ENCODE measurements at regions not wholly inside any gene's neighbourhood (a gene's known extent, or its start where the extent isn't known, plus 50 kb on each side); places are given as distances from the start of the nearest gene placed in this dataset.

GRCh38 chr6:170096191-170096802, 194.6 kb downstream of the DLL1 start:
- no peak overlapping the region for H3K27ac Mint-ChIP-seq
- H3K36me3 Mint-ChIP-seq (ENCODE audit: insufficient read depth) = no peaks in the 10 kb centered on the region
- no peaks in the 10 kb centered on the region for H3K9me3 Mint-ChIP-seq (ENCODE audit: low read depth)

GRCh38 chr6:170095273-170095981, 195.5 kb downstream of the DLL1 start:
- TF ChIP-seq, protein P1, sequence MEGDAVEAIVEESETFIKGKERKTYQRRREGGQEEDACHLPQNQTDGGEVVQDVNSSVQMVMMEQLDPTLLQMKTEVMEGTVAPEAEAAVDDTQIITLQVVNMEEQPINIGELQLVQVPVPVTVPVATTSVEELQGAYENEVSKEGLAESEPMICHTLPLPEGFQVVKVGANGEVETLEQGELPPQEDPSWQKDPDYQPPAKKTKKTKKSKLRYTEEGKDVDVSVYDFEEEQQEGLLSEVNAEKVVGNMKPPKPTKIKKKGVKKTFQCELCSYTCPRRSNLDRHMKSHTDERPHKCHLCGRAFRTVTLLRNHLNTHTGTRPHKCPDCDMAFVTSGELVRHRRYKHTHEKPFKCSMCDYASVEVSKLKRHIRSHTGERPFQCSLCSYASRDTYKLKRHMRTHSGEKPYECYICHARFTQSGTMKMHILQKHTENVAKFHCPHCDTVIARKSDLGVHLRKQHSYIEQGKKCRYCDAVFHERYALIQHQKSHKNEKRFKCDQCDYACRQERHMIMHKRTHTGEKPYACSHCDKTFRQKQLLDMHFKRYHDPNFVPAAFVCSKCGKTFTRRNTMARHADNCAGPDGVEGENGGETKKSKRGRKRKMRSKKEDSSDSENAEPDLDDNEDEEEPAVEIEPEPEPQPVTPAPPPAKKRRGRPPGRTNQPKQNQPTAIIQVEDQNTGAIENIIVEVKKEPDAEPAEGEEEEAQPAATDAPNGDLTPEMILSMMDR (IDR thresholded peaks at IDR 0.05; ENCODE audit: unreplicated experiment) = no peak
- DNase-seq (ENCODE audit: low spot score, unreplicated experiment) = no peak
- H3K36me3 Mint-ChIP-seq (ENCODE audit: insufficient read depth) = no peaks in the 10 kb centered on the region
- H3K4me3 Mint-ChIP-seq (ENCODE audit: low read depth) = no peak overlapping the region
- H3K9me3 Mint-ChIP-seq (ENCODE audit: low read depth) = no peaks in the 10 kb centered on the region
- peaks cover 22% of the 10 kb centered on the region for H3K27me3 Mint-ChIP-seq
- peaks cover 1% of the 10 kb centered on the region for H3K4me1 Mint-ChIP-seq (ENCODE audit: low read depth)
- H3K27ac Mint-ChIP-seq = no peak overlapping the region

More at GRCh38 chr6:170096191-170096802, 194.6 kb downstream of the DLL1 start:
- no peak overlapping the region for H3K4me3 Mint-ChIP-seq (ENCODE audit: low read depth)
- peaks cover 1% of the 10 kb centered on the region for H3K4me1 Mint-ChIP-seq (ENCODE audit: low read depth)
- TF ChIP-seq, protein P1 (IDR thresholded peaks at IDR 0.05; ENCODE audit: unreplicated experiment) = no peak
- DNase-seq (ENCODE audit: low spot score, unreplicated experiment) = no peak
- H3K27me3 Mint-ChIP-seq = peaks cover 18% of the 10 kb centered on the region

DNA sequence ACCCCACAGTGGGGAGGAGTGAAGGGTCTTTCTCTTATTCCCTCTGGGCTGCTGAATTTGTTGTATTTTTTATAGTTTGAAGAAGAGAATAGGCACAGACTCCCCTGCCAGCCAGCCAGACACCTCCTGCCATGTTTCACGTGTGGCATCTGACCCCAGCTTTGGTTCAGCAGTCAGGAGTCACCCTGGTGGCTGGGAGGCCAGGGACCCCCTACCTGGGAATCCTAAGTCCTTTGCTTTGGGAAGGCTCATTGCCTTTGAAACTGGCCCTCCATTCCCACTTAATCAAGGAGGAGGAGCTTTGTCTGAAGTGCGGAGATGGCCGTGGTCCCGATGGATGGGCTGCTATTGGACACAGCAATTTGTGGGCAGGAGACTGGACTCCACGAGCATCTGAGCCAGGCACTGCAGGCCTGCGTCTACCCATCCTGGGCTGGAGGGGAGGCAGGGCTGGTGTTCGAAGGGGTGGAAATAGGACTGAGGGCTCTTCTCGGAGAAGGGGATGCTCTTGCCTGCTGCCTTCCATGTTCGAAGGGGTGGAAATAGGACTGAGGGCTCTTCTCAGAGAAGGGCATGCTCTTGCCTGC, 196.1 kb downstream of the DLL1 start:
- H3K27ac Mint-ChIP-seq = no peak overlapping the region
- no peaks in the 10 kb centered on the region for H3K36me3 Mint-ChIP-seq (ENCODE audit: insufficient read depth)
- no peak for DNase-seq (ENCODE audit: low spot score, unreplicated experiment)
- H3K9me3 Mint-ChIP-seq (ENCODE audit: low read depth) = no peaks in the 10 kb centered on the region
- peaks cover 24% of the 10 kb centered on the region for H3K27me3 Mint-ChIP-seq
- H3K4me1 Mint-ChIP-seq (ENCODE audit: low read depth) = peaks cover 1% of the 10 kb centered on the region
- no peak overlapping the region for H3K4me3 Mint-ChIP-seq (ENCODE audit: low read depth)
- TF ChIP-seq, protein P1 (IDR thresholded peaks at IDR 0.05; ENCODE audit: unreplicated experiment) = no peak

DNA sequence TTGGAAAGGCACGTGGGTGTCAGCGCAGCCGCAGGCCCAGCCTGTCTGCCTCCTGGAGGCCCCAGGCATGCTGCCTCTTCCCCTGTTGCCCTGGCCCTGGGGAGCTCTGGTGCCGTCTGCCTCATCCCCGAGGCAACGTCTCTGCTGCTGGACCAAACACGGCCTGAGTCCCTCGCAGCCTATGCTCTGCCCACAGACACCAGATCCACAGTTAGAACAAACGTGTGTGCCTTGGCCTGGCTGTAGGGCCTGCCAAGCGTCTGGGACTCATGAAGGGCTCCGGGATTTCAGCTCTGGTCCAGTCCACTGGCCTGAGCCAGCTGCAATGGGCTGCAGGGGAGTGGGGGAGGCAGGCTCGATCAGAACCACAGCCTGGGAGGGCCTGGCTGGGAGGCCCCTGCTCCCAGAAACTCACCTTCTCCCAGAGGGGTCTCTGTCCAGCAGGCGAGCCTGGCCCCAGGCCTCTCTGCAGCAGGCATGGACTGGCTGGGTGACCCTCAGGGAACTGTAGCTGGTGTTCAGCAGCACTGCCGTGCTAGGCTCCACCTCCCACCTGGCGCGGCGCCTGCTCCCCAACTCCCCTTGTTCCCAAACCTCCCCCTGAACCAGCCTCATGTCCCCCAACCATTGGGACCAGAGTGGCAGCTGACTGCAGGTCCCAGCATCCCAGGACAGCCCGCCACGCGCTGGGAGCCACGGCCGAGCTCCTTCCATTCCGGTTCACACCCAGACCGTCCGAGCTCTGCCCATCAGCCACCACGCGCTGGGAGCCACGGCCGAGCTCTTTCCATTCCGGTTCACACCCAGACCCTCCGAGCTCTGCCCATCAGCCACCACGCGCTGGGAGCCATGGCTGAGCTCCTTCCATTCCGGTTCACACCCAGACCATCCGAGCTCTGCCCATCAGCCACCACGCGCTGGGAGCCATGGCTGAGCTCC, 197.0 kb downstream of the DLL1 start:
- peaks cover under 1% of the 10 kb centered on the region for H3K4me1 Mint-ChIP-seq (ENCODE audit: low read depth)
- H3K9me3 Mint-ChIP-seq (ENCODE audit: low read depth) = no peaks in the 10 kb centered on the region
- peaks cover 25% of the 10 kb centered on the region for H3K27me3 Mint-ChIP-seq
- H3K27ac Mint-ChIP-seq = no peak overlapping the region
- H3K36me3 Mint-ChIP-seq (ENCODE audit: insufficient read depth) = no peaks in the 10 kb centered on the region
- H3K4me3 Mint-ChIP-seq (ENCODE audit: low read depth) = no peak overlapping the region
- TF ChIP-seq, protein P1 (IDR thresholded peaks at IDR 0.05; ENCODE audit: unreplicated experiment) = no peak
- DNase-seq (ENCODE audit: low spot score, unreplicated experiment) = no peak

DNA sequence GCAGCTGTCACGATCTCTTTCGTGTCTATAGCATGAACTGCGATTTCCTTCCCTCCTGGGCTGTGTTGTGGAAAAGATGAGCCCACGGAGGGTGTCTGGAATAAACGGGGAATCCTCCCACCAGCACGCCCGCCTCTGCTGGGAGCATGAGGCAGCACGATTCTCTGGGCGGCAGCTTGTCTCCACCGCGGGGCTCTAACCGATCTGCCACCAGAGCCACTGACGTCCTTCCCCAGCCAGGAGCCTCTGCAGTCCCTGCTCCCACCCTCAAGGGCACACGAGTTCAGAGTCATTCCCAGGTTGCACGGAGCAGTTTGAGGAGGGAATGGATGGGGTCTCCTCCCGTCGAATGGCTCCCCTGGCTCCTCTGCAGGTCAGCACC, 197.6 kb downstream of the DLL1 start:
- Mint-ChIP-seq H3K4me3 (ENCODE audit: low read depth) (no peak overlapping the region), H3K4me1 (ENCODE audit: low read depth) (no peaks in the 10 kb centered on the region), H3K9me3 (ENCODE audit: low read depth) (no peaks in the 10 kb centered on the region), H3K27ac (no peak overlapping the region), H3K27me3 (peaks cover 25% of the 10 kb centered on the region), H3K36me3 (ENCODE audit: insufficient read depth) (no peaks in the 10 kb centered on the region)
- DNase-seq (ENCODE audit: low spot score, unreplicated experiment) = no peak
- TF ChIP-seq, protein P1 (IDR thresholded peaks at IDR 0.05; ENCODE audit: unreplicated experiment) = no peak
